Upper lobe of right lung (tissue), 1 donor: ENCODE measurements at regions not wholly inside any gene's neighbourhood (a gene's known extent, or its start where the extent isn't known, plus 50 kb on each side); places are given as distances from the start of the nearest gene placed in this dataset.

Experiments used
- ATAC-seq: fragments of 200-7000 bp; cut with Tn5 transposase; one replicate; pipeline ENCODE4 v1.9.1; 2020; ENCODE audit warnings: mild to moderate bottlenecking, moderate library complexity
- DNase-seq: peaks from one replicate; pipeline ENCODE4 v3.0.0-alpha.2; 2020
- H3K27ac ChIP-seq: fragments of 200-600 bp; one replicate; pipeline ENCODE4 v1.8.0; 2022
- H3K27me3 ChIP-seq: fragments of 200-600 bp; one replicate; pipeline ENCODE4 v1.8.0; 2022; ENCODE audit warnings: mild to moderate bottlenecking
- H3K36me3 ChIP-seq: fragments of 200-600 bp; one replicate; pipeline ENCODE4 v1.8.0; 2022
- H3K4me1 ChIP-seq: fragments of 200-600 bp; one replicate; pipeline ENCODE4 v1.8.0; 2022
- H3K4me3 ChIP-seq: fragments of 200-600 bp; one replicate; pipeline ENCODE4 v1.8.0; 2022; ENCODE audit warnings: mild to moderate bottlenecking
- H3K9me3 ChIP-seq: fragments of 200-600 bp; one replicate; pipeline ENCODE4 v1.8.0; 2022
- intact Hi-C: fragments of 100-400 bp; cut with DNase I; formaldehyde crosslinking; loops from one replicate; pipeline ENCODE4 v1.11.0; 2022
- TF ChIP-seq, protein P1 (sequence below): fragments of 200-600 bp; IDR thresholded peaks from one replicate; pipeline ENCODE4 v1.8.0; 2022; ENCODE audit warnings: antibody characterized with exemption
- donor health status: DM: no; HTN: yes; CAD: no; lungs with severe emphysema.

DNA sequence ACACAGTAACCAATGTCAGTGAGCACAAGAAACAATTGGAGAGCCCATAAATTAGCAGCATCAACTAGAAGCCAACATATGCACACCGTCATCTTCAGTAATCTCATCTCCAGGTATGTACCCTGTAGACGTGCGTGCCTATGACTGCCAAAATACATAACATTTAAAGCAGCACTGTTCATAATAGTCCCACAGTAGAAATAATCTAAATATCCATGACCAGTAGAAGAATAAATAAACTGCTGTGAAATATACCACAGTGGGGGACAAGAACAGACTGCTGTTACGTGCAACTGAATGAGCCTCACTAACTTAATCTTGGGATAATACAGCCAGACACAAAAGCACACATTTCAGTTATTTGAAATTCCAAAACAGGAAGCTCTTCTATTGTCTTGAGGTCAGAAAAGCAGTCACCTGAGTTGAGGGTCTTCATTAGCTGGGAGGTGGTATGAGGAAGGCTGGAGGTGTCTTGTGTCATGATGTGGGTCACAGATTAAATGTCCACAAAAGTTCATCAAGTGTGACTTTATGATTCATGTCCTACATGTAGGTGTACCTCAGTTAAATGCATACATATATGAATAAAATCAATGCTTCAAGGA lies 454.2 kb upstream of the AKR1E2 start:
- DNase-seq: no peak
- no peak overlapping the region for H3K4me3 ChIP-seq
- no peaks in the 10 kb centered on the region for H3K9me3 ChIP-seq
- H3K4me1 ChIP-seq: no peaks in the 10 kb centered on the region
- H3K36me3 ChIP-seq: no peaks in the 10 kb centered on the region
- H3K27ac ChIP-seq: no peak overlapping the region
- TF ChIP-seq, protein P1, sequence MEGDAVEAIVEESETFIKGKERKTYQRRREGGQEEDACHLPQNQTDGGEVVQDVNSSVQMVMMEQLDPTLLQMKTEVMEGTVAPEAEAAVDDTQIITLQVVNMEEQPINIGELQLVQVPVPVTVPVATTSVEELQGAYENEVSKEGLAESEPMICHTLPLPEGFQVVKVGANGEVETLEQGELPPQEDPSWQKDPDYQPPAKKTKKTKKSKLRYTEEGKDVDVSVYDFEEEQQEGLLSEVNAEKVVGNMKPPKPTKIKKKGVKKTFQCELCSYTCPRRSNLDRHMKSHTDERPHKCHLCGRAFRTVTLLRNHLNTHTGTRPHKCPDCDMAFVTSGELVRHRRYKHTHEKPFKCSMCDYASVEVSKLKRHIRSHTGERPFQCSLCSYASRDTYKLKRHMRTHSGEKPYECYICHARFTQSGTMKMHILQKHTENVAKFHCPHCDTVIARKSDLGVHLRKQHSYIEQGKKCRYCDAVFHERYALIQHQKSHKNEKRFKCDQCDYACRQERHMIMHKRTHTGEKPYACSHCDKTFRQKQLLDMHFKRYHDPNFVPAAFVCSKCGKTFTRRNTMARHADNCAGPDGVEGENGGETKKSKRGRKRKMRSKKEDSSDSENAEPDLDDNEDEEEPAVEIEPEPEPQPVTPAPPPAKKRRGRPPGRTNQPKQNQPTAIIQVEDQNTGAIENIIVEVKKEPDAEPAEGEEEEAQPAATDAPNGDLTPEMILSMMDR: no peak
- H3K27me3 ChIP-seq: no peaks in the 10 kb centered on the region
- intact Hi-C loops: no loop called here
- no peak for ATAC-seq

DNA sequence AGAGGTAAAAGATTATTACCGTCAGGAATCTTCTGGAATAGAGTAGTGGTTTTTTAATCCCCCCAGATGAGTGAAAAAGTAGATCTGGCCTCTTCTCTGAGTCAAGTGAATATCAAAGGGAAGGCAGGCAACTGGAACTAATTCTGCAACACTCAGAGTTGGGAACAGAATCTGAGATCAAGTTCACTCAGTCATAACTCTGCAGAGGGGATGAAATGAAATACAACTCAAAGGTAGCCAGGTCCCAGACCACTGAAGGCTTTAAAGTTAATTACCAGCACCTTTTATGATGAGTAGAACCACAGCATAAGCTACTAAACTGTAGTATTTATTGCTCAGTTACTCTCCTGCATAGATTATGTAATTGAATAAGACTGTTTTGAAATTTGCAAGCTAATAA lies 455.6 kb upstream of the AKR1E2 start:
- intact Hi-C loops: no loop called here
- ATAC-seq: no peak
- DNase-seq: no peak
- no peaks in the 10 kb centered on the region for H3K4me1 ChIP-seq
- no peak overlapping the region for H3K27ac ChIP-seq
- no peaks in the 10 kb centered on the region for H3K9me3 ChIP-seq
- TF ChIP-seq, protein P1: no peak
- H3K4me3 ChIP-seq: no peak overlapping the region
- no peaks in the 10 kb centered on the region for H3K27me3 ChIP-seq
- no peaks in the 10 kb centered on the region for H3K36me3 ChIP-seq

DNA sequence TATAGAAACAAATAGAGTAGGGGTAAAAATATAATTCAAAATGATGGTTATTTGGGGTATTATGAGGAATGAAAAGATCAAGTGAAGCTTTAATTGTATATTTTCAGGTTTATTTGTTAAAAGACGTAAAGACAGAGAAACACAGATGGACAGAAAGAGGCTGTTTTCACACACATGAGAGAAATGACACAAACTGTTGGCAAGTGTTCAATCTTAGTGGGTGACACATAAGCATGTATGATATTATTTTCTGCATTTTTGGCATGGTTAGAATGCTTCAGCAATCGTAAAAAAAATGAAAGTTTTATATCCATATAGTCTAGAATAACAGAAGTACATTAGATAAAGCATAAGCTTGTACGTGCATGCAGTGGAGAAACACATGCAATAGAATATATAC lies 464.4 kb upstream of the AKR1E2 start:
- intact Hi-C loops: no loop called here
- Histone ChIP-seq H3K36me3 (no peaks in the 10 kb centered on the region), H3K27ac (no peak overlapping the region), H3K4me1 (no peaks in the 10 kb centered on the region), H3K27me3 (no peaks in the 10 kb centered on the region), H3K4me3 (no peak overlapping the region), H3K9me3 (no peaks in the 10 kb centered on the region)
- DNase-seq (no peak), ATAC-seq (no peak)
- TF ChIP-seq, protein P1: no peak

DNA sequence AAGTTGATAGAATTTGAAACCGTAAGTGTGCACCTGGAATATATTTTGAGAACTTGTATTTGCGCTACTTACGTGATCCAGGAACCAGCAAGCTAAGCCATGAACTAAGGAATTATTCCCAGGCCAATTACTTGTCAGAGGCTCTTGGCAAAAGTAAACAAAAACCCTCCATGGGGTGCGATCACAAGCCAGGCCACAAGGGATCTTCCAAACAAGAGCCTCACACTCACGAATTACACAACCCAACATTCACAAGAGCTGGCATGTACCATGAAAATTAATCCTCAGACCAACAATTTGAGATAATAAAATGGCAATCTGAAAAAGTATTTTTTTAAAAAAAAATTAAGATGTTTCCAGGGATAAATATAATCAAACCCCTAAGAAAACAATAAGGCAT lies 467.0 kb upstream of the AKR1E2 start:
- ATAC-seq (no peak), DNase-seq (no peak)
- no peaks in the 10 kb centered on the region for H3K36me3 ChIP-seq
- TF ChIP-seq, protein P1: no peak
- intact Hi-C loops: no loop called here
- H3K4me1 ChIP-seq: no peaks in the 10 kb centered on the region
- H3K9me3 ChIP-seq: no peaks in the 10 kb centered on the region
- no peak overlapping the region for H3K27ac ChIP-seq
- no peak overlapping the region for H3K4me3 ChIP-seq
- no peaks in the 10 kb centered on the region for H3K27me3 ChIP-seq

DNA sequence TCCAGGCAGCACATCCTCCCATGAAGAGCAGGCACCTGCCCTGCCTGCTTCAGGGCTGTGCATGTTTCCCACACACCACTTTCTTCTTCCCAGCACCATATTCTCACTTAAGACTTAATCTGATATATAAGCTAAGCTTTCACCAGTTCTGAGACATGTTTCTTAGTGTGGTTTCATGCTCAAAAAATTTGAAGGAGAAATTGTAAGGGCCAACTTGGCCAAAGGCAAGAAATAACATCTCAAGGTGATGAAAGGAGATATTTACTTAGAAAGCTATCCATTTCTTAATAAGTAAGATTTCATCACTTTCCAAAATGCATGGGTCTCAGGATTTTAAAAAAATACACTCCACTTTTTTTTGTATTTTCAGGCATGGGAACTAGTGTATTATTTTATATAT lies 468.1 kb upstream of the AKR1E2 start:
- Histone ChIP-seq H3K27ac (no peak overlapping the region), H3K36me3 (no peaks in the 10 kb centered on the region), H3K27me3 (no peaks in the 10 kb centered on the region), H3K4me1 (no peaks in the 10 kb centered on the region), H3K4me3 (no peak overlapping the region), H3K9me3 (no peaks in the 10 kb centered on the region)
- DNase-seq: no peak
- intact Hi-C loops: no loop called here
- ATAC-seq: no peak
- TF ChIP-seq, protein P1: no peak

DNA sequence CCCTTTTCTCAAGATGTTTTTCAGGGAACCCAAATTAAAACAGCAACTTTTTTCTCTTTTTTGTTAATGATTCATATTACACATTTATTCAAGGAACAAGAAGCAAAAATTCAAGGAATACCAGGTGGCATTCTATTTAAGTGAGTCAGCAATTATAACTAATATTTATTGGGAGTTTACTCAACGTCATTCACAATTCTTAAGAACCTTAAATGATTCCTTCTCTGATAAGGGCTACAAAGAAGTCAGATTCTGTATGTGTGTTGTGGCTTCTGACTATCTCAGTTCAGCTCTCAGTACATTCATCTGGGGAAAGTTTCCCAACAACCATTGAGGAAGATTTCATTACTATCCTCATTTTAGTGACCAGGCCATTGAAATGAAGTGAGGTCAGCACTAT lies 470.7 kb upstream of the AKR1E2 start:
- Histone ChIP-seq H3K36me3 (no peaks in the 10 kb centered on the region), H3K27ac (no peak overlapping the region), H3K4me3 (no peak overlapping the region), H3K27me3 (no peaks in the 10 kb centered on the region), H3K9me3 (no peaks in the 10 kb centered on the region), H3K4me1 (peaks cover 3% of the 10 kb centered on the region)
- ATAC-seq: no peak
- TF ChIP-seq, protein P1: no peak
- DNase-seq: no peak
- intact Hi-C loops: no loop called here
